Smooth muscle cell (in vitro differentiated cells): ENCODE measurements at regions not wholly inside any gene's neighbourhood (a gene's known extent, or its start where the extent isn't known, plus 50 kb on each side); places are given as distances from the start of the nearest gene placed in this dataset.
"Not testable (repeated sequence)": the region's sequence is repeated elsewhere in the genome, so short reads cannot be mapped to it uniquely, and the experiment has no call there.

Experiments used
- DNase-seq: peaks from one replicate; lab custom pipeline; 2025; ENCODE audit not compliant: unreplicated experiment; lab: John Stamatoyannopoulos, UW
- H2AFZ ChIP-seq: fragments of 200-600 bp; sonication (generic); 2 replicates; pipeline ENCODE4 v1.6.0; 2016; ENCODE audit warnings: antibody characterized with exemption, low read depth, mild to moderate bottlenecking
- H3F3A ChIP-seq: fragments of 200-600 bp; sonication (generic); 2 replicates; pipeline ENCODE4 v1.6.0; 2017; ENCODE audit warnings: antibody characterized with exemption, low read depth
- H3K27ac ChIP-seq: fragments of 200-600 bp; sonication (generic); 2 replicates; pipeline ENCODE4 v1.5.1; 2016; ENCODE audit warnings: low read depth, mild to moderate bottlenecking
- H3K27me3 ChIP-seq: fragments of 200-600 bp; sonication (generic); 2 replicates; pipeline ENCODE4 v1.6.1; 2016; ENCODE audit warnings: low read depth, mild to moderate bottlenecking
- H3K36me3 ChIP-seq: fragments of 200-600 bp; sonication (generic); 2 replicates; pipeline ENCODE4 v1.5.1; 2016; ENCODE audit warnings: low read depth
- H3K4me1 ChIP-seq: fragments of 200-600 bp; sonication (generic); 2 replicates; pipeline ENCODE4 v1.5.1; 2016; ENCODE audit warnings: low read depth
- H3K4me2 ChIP-seq: fragments of 200-600 bp; sonication (generic); 2 replicates; pipeline ENCODE4 v1.6.0; 2016; ENCODE audit warnings: mild to moderate bottlenecking
- H3K4me3 ChIP-seq: fragments of 200-600 bp; sonication (generic); 2 replicates; pipeline ENCODE4 v1.5.1; 2016; ENCODE audit warnings: mild to moderate bottlenecking
- H3K79me2 ChIP-seq: fragments of 200-600 bp; sonication (generic); 2 replicates; pipeline ENCODE4 v1.6.0; 2016; ENCODE audit warnings: low read depth, mild to moderate bottlenecking
- H3K9ac ChIP-seq: fragments of 200-600 bp; sonication (generic); 2 replicates; pipeline ENCODE4 v1.6.0; 2016; ENCODE audit warnings: low read depth
- H3K9me3 ChIP-seq: fragments of 200-600 bp; sonication (generic); replicated peaks from 2 replicates; pipeline ENCODE4 v1.5.1; 2016; ENCODE audit warnings: low read depth
- H4K20me1 ChIP-seq: fragments of 200-600 bp; sonication (generic); 2 replicates; pipeline ENCODE4 v1.6.0; 2016; ENCODE audit warnings: low read depth
- CTCF ChIP-seq: fragments of 200-600 bp; sonication (generic); IDR thresholded peaks from 2 replicates; pipeline ENCODE4 v1.5.1; 2017; ENCODE audit warnings: borderline replicate concordance, mild to moderate bottlenecking, antibody characterized with exemption; ENCODE audit not compliant: insufficient read depth, poor library complexity, severe bottlenecking
- WGBS: methylation state at CpG from one replicate; pipeline ENCODE4 v1.1.7; 2016; ENCODE audit warnings: low lambda C conversion rate; 5-methylcytosine and 5-hydroxymethylcytosine counted together

GRCh38 chr1:106398391-106398790 is 658.1 kb upstream of the PRMT6 start:
- 56% methylated on average over 5 of the region's 5 CpGs for whole genome bisulfite sequencing
- H3K79me2 ChIP-seq, result no peaks in the 10 kb centered on the region

DNA sequence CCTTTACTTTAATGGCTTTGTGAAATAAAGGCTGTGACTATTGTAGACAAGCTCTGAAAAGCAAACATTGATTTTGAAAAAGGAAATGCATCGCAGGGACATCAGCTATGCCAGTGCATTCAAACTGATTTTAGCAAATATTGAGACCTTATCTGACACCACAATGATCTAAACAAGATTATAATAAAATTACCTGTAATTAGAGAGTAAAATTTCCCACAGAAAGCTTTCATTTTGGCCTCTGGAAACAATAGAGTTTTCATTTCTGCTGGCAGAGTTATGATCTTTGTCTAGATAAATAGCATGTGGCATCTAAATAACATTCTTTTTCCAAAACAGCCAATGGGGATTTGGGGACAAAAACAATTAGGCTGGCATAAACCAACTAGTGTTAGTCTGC is 650.4 kb upstream of the PRMT6 start:
- Histone ChIP-seq H3F3A (no peaks in the 10 kb centered on the region), H3K4me3 (no peak overlapping the region), H3K27me3 (no peaks in the 10 kb centered on the region), H3K4me2 (no peak overlapping the region), H2AFZ (no peak overlapping the region), H3K9me3 (no peaks in the 10 kb centered on the region), H3K4me1 (no peaks in the 10 kb centered on the region), H3K36me3 (no peaks in the 10 kb centered on the region), H4K20me1 (no peaks in the 10 kb centered on the region), H3K9ac (no peak overlapping the region), H3K27ac (no peak overlapping the region), H3K79me2 (no peaks in the 10 kb centered on the region)
- WGBS, result 80% methylated on average over 1 of the region's 1 CpG
- no peak for DNase-seq
- TF ChIP-seq CTCF, result no peak

More at GRCh38 chr1:106398391-106398790, 658.1 kb upstream of the PRMT6 start:
- Histone ChIP-seq H3K9ac (no peak overlapping the region), H3K27me3 (no peaks in the 10 kb centered on the region), H3K27ac (no peak overlapping the region), H3F3A (no peaks in the 10 kb centered on the region), H3K36me3 (no peaks in the 10 kb centered on the region), H3K4me2 (no peak overlapping the region), H2AFZ (no peak overlapping the region), H4K20me1 (no peaks in the 10 kb centered on the region), H3K4me3 (no peak overlapping the region), H3K9me3 (no peaks in the 10 kb centered on the region), H3K4me1 (no peaks in the 10 kb centered on the region)
- DNase-seq, result no peak
- TF ChIP-seq CTCF, result no peak

GRCh38 chr1:106412321-106412720 is 644.2 kb upstream of the PRMT6 start:
- 97% methylated on average over 10 of the region's 18 CpGs for WGBS
- H3F3A ChIP-seq, H3K9ac ChIP-seq, H3K4me3 ChIP-seq, H3K27ac ChIP-seq, H3K9me3 ChIP-seq, H4K20me1 ChIP-seq, H3K79me2 ChIP-seq, H3K4me2 ChIP-seq, H3K36me3 ChIP-seq, H3K27me3 ChIP-seq, DNase-seq, H2AFZ ChIP-seq, H3K4me1 ChIP-seq: not testable (repeated sequence)

DNA sequence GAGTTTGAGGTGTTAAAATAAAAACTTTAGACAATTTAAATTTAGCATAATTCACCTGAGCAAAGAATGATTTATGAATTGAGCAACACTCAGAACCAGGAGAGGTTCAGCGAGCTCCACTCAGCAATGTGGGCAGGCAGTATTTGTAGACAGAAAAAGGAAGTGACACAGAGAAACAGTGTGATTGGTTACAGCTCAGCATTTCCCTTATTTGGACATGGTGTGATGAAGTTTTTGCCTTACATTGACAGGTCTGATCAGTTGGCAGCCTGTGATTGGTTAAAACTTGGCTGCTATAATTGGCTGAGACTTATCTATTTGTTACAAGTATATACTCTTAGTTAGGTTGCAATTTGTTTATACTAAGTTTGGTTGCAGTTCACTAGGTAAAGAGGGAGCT is 621.2 kb upstream of the PRMT6 start:
- no peak overlapping the region for H3K9ac ChIP-seq
- no peak for DNase-seq
- H3K79me2 ChIP-seq, result no peaks in the 10 kb centered on the region
- TF ChIP-seq CTCF, result no peak
- H3F3A ChIP-seq, result no peaks in the 10 kb centered on the region
- no peaks in the 10 kb centered on the region for H4K20me1 ChIP-seq
- 94% methylated on average over 1 of the region's 1 CpG for WGBS
- H3K4me3 ChIP-seq, result no peak overlapping the region
- no peaks in the 10 kb centered on the region for H3K9me3 ChIP-seq
- no peaks in the 10 kb centered on the region for H3K36me3 ChIP-seq
- no peaks in the 10 kb centered on the region for H3K27me3 ChIP-seq
- no peaks in the 10 kb centered on the region for H3K4me1 ChIP-seq
- no peak overlapping the region for H2AFZ ChIP-seq
- no peak overlapping the region for H3K27ac ChIP-seq
- no peak overlapping the region for H3K4me2 ChIP-seq
